ENCODE measurements at regions not wholly inside any gene's neighbourhood (a gene's known extent, or its start where the extent isn't known, plus 50 kb on each side); places are given as distances from the start of the nearest gene placed in this dataset.

GRCh38 chr9:13586587-13587374 lies 307.3 kb upstream of the MPDZ start:
- FAIRE-seq (no peak), DNase-seq (ENCODE audit: extremely low spot score, insufficient read length, low read depth) (no peak)

GRCh38 chr9:13580760-13581159 lies 301.3 kb upstream of the MPDZ start:
- FAIRE-seq (no peak), DNase-seq (ENCODE audit: extremely low spot score, insufficient read length, low read depth) (no peak)

GRCh38 chr9:13580131-13580530 lies 300.6 kb upstream of the MPDZ start:
- no peak for FAIRE-seq
- no peak for DNase-seq (ENCODE audit: extremely low spot score, insufficient read length, low read depth)

- DNase-seq (ENCODE audit: extremely low spot score, insufficient read length, low read depth) (no peak), FAIRE-seq (no peak)
These were observed 296.6 kb upstream of the MPDZ start for GRCh38 chr9:13576101-13576500.

- FAIRE-seq (no peak), DNase-seq (ENCODE audit: extremely low spot score, insufficient read length, low read depth) (no peak)
These were observed 296.1 kb upstream of the MPDZ start for GRCh38 chr9:13575558-13575957.

GRCh38 chr9:13570068-13570974 lies 290.8 kb upstream of the MPDZ start:
- FAIRE-seq (no peak), DNase-seq (ENCODE audit: extremely low spot score, insufficient read length, low read depth) (no peak)

GRCh38 chr9:13569602-13570067 lies 290.1 kb upstream of the MPDZ start:
- no peak for FAIRE-seq
- no peak for DNase-seq (ENCODE audit: extremely low spot score, insufficient read length, low read depth)

GRCh38 chr9:13568841-13569601 lies 289.5 kb upstream of the MPDZ start:
- FAIRE-seq (no peak), DNase-seq (ENCODE audit: extremely low spot score, insufficient read length, low read depth) (no peak)

GRCh38 chr9:13568405-13568804 lies 288.9 kb upstream of the MPDZ start:
- FAIRE-seq = no peak
- no peak for DNase-seq (ENCODE audit: extremely low spot score, insufficient read length, low read depth)

GRCh38 chr9:13567833-13568232 lies 288.3 kb upstream of the MPDZ start:
- FAIRE-seq = no peak
- DNase-seq (ENCODE audit: extremely low spot score, insufficient read length, low read depth) = no peak

- no peak for DNase-seq (ENCODE audit: extremely low spot score, insufficient read length, low read depth)
- no peak for FAIRE-seq
These were observed 278.3 kb upstream of the MPDZ start for GRCh38 chr9:13557746-13558145.

- FAIRE-seq (no peak), DNase-seq (ENCODE audit: extremely low spot score, insufficient read length, low read depth) (no peak)
These were observed 277.2 kb upstream of the MPDZ start for GRCh38 chr9:13556656-13557055.

GRCh38 chr9:13555989-13556500 lies 276.6 kb upstream of the MPDZ start:
- no peak for FAIRE-seq
- DNase-seq (ENCODE audit: extremely low spot score, insufficient read length, low read depth) = no peak

- no peak for FAIRE-seq
These were observed 276.0 kb upstream of the MPDZ start for GRCh38 chr9:13555516-13555915.

GRCh38 chr9:13554626-13555025 lies 275.1 kb upstream of the MPDZ start:
- FAIRE-seq = no peak
- no peak for DNase-seq (ENCODE audit: extremely low spot score, insufficient read length, low read depth)

More at GRCh38 chr9:13555516-13555915, 276.0 kb upstream of the MPDZ start:
- DNase-seq (ENCODE audit: extremely low spot score, insufficient read length, low read depth) = no peak

- no peak for DNase-seq (ENCODE audit: extremely low spot score, insufficient read length, low read depth)
- no peak for FAIRE-seq
These were observed 273.2 kb upstream of the MPDZ start for GRCh38 chr9:13552606-13553215.

- DNase-seq (ENCODE audit: extremely low spot score, insufficient read length, low read depth) (no peak), FAIRE-seq (no peak)
These were observed 271.0 kb upstream of the MPDZ start for GRCh38 chr9:13550519-13550918.

GRCh38 chr9:13548535-13548934 lies 269.0 kb upstream of the MPDZ start:
- DNase-seq (ENCODE audit: extremely low spot score, insufficient read length, low read depth) = no peak
- no peak for FAIRE-seq

GRCh38 chr9:13535141-13535540 lies 255.6 kb upstream of the MPDZ start:
- no peak for FAIRE-seq
- DNase-seq (ENCODE audit: extremely low spot score, insufficient read length, low read depth) = no peak

GRCh38 chr9:13534006-13534405 lies 254.5 kb upstream of the MPDZ start:
- FAIRE-seq (no peak), DNase-seq (ENCODE audit: extremely low spot score, insufficient read length, low read depth) (no peak)

Measured in GM18507 (cell line).